GM18519 (cell line): ENCODE measurements at regions not wholly inside any gene's neighbourhood (a gene's known extent, or its start where the extent isn't known, plus 50 kb on each side); places are given as distances from the start of the nearest gene placed in this dataset.
"Not testable (repeated sequence)": the region's sequence is repeated elsewhere in the genome, so short reads cannot be mapped to it uniquely, and the experiment has no call there.

Experiments
- ATAC-seq: cut with Tn5 transposase; IDR thresholded peaks from one replicate; pipeline ENCODE4 v1.9.1; 2021; ENCODE audit warnings: mild to moderate bottlenecking, moderate library complexity; ENCODE audit not compliant: unreplicated experiment, low FRiP score

- ATAC-seq, result no peak
Observed at GRCh38 chr1:212155219-212155618, 119.7 kb downstream of the DTL start.

- ATAC-seq, result no peak
Observed at GRCh38 chr1:212157252-212157651, 121.7 kb downstream of the DTL start.

GRCh38 chr1:212158912-212159796 lies 123.6 kb downstream of the DTL start:
- ATAC-seq, result no peak

GRCh38 chr1:212161231-212161781 lies 123.9 kb upstream of the PPP2R5A start:
- ATAC-seq, result no peak

- peak; percentile 34 for ATAC-seq
Observed at GRCh38 chr1:212162635-212163034, 122.6 kb upstream of the PPP2R5A start.

- no peak for ATAC-seq
Observed at GRCh38 chr1:212164095-212164872, 120.9 kb upstream of the PPP2R5A start.

GRCh38 chr1:212166244-212166643 lies 119.0 kb upstream of the PPP2R5A start:
- ATAC-seq, result no peak

- no peak for ATAC-seq
Observed at GRCh38 chr1:212166644-212167043, 118.6 kb upstream of the PPP2R5A start.

GRCh38 chr1:212167098-212167497 lies 118.1 kb upstream of the PPP2R5A start:
- ATAC-seq, result no peak

- no peak for ATAC-seq
Observed at GRCh38 chr1:212173567-212173966, 111.6 kb upstream of the PPP2R5A start.

- ATAC-seq, result not testable (repeated sequence)
Observed at GRCh38 chr1:212174295-212174694, 110.9 kb upstream of the PPP2R5A start.

GRCh38 chr1:212177542-212177941 lies 107.7 kb upstream of the PPP2R5A start:
- ATAC-seq, result no peak

- ATAC-seq, result no peak
Observed at GRCh38 chr1:212178851-212179250, 106.4 kb upstream of the PPP2R5A start.

GRCh38 chr1:212179394-212180076 lies 105.7 kb upstream of the PPP2R5A start:
- ATAC-seq, result no peak

GRCh38 chr1:212181015-212181882 lies 104.0 kb upstream of the PPP2R5A start:
- no peak for ATAC-seq

- ATAC-seq, result no peak
Observed at GRCh38 chr1:212182171-212182570, 103.0 kb upstream of the PPP2R5A start.

GRCh38 chr1:212182579-212182978 lies 102.6 kb upstream of the PPP2R5A start:
- ATAC-seq, result no peak

- peak; percentile 99 for ATAC-seq
Observed at GRCh38 chr1:212186427-212187207, 98.6 kb upstream of the PPP2R5A start.
